GM12878 (cell line): ENCODE measurements at regions not wholly inside any gene's neighbourhood (a gene's known extent, or its start where the extent isn't known, plus 50 kb on each side); places are given as distances from the start of the nearest gene placed in this dataset.

Experiments used
- ATAC-seq: fragments of 200-7000 bp; cut with Tn5 transposase; 3 replicates; pipeline ENCODE4 v1.9.1; 2020; ENCODE audit warnings: mild to moderate bottlenecking, moderate library complexity
- BruUV-seq: library from RNA; stranded (reverse); fragments of 400-500 nt; replicated peaks from 2 replicates; lab custom pipeline; 2021; lab: Mats Ljungman, UMichigan
- CTCF ChIA-PET: fragments of 300-600 bp; sonication (Branson Sonifier 250); formaldehyde crosslinking; extraction: SDS; loops from one replicate; lab custom pipeline; 2021; ENCODE audit warnings: inconsistent platforms; lab: Yijun Ruan, JAX
- POLR2A ChIA-PET: fragments of 350-600 bp; formaldehyde crosslinking; extraction: SDS; loops from one replicate; lab custom pipeline; 2021; ENCODE audit warnings: inconsistent platforms; lab: Charles Lee
- RAD21 ChIA-PET: fragments of 300-600 bp; sonication (Branson Sonifier 250); formaldehyde crosslinking; loops from one replicate; lab custom pipeline; 2023; ENCODE audit warnings: antibody characterized with exemption; ENCODE audit not compliant: unreplicated experiment; lab: Charles Lee
- SMC1A ChIA-PET: fragments of 300-600 bp; sonication (Branson Sonifier 250); formaldehyde crosslinking; loops from one replicate; lab custom pipeline; 2023; ENCODE audit not compliant: unreplicated experiment, uncharacterized antibody; lab: Charles Lee
- DNase-seq: peaks from one replicate; pipeline ENCODE4 v3.0.0-alpha.2; 2011; ENCODE audit warnings: low read depth, low spot score
- FAIRE-seq: peaks from 3 replicates; lab custom pipeline; 2011; peaks lifted over from hg19 to GRCh38; lab: Jason Lieb, UNC
- H2AFZ ChIP-seq: 2 replicates; pipeline ENCODE4 v1.6.0; 2011; ENCODE audit warnings: low read depth, low read length, control low read depth; ENCODE audit not compliant: control insufficient read depth
- H3K27ac ChIP-seq: 2 replicates; pipeline ENCODE4 v1.5.1; 2011; ENCODE audit warnings: control low read depth; ENCODE audit not compliant: control insufficient read depth, insufficient read depth
- H3K27me3 ChIP-seq, 2 experiments: replicated peaks in 1 of 2; 2 replicates each; pipeline versions ENCODE4 v1.6.0 to v1.6.1; 2011; ENCODE audit warnings: low read length in 1 of 2; ENCODE audit not compliant: control insufficient read depth in 2 of 2, insufficient read depth in 2 of 2
- H3K36me3 ChIP-seq, 2 experiments: 2 replicates each; pipeline ENCODE4 v1.5.1; 2011; ENCODE audit warnings: low read length in 1 of 2; ENCODE audit not compliant: control insufficient read depth in 2 of 2, insufficient read depth in 2 of 2
- H3K4me1 ChIP-seq: 2 replicates; pipeline ENCODE4 v1.6.1; 2011; ENCODE audit warnings: mild to moderate bottlenecking, low read length, moderate library complexity, mixed read lengths; ENCODE audit not compliant: control insufficient read depth, insufficient read depth
- H3K4me2 ChIP-seq: 2 replicates; pipeline ENCODE4 v1.6.0; 2011; ENCODE audit warnings: control low read depth; ENCODE audit not compliant: control insufficient read depth, insufficient read depth
- H3K4me3 ChIP-seq: fragments of 200-600 bp; sonication (generic); 2 replicates; pipeline ENCODE4 v1.5.1; 2016
- H3K79me2 ChIP-seq: 2 replicates; pipeline ENCODE4 v1.6.0; 2011; ENCODE audit warnings: low read length; ENCODE audit not compliant: control insufficient read depth, insufficient read depth
- H3K9ac ChIP-seq: 2 replicates; pipeline ENCODE4 v1.8.0; 2011; ENCODE audit warnings: low read length, control low read depth, mixed read lengths; ENCODE audit not compliant: control insufficient read depth, insufficient read depth
- H3K9me3 ChIP-seq: replicated peaks from 3 replicates; pipeline ENCODE4 v1.5.1; 2011; ENCODE audit warnings: mild to moderate bottlenecking, low read length; ENCODE audit not compliant: control insufficient read depth, insufficient read depth
- H4K20me1 ChIP-seq: 2 replicates; pipeline ENCODE4 v1.6.0; 2011; ENCODE audit not compliant: control insufficient read depth, insufficient read depth
- BMI1 ChIP-seq: fragments of 450-650 bp; IDR thresholded peaks from 2 replicates; pipeline ENCODE4 v1.6.1; 2016; ENCODE audit warnings: mild to moderate bottlenecking, moderate library complexity, borderline replicate concordance
- CBX3 ChIP-seq: fragments of 200-600 bp; sonication (generic); IDR thresholded peaks from 2 replicates; pipeline ENCODE4 v1.6.1; 2016; ENCODE audit warnings: low read depth, borderline replicate concordance
- IKZF2 ChIP-seq, 2 experiments: fragments of 450-650 bp; IDR thresholded peaks; 2 replicates each; pipeline ENCODE4 v1.6.1; 2017; ENCODE audit warnings: mild to moderate bottlenecking in 2 of 2, moderate library complexity in 2 of 2
- JUND ChIP-seq: IDR thresholded peaks from 2 replicates; pipeline ENCODE4 v1.6.1; 2012; ENCODE audit warnings: low read depth, mild to moderate bottlenecking, low read length, improper control_type of control experiment, moderate library complexity
- PAX5 ChIP-seq: IDR thresholded peaks from 2 replicates; pipeline ENCODE4 v1.6.1; 2011; ENCODE audit warnings: low read depth, low read length, borderline replicate concordance
- ZBTB4 ChIP-seq: fragments of 450-650 bp; formaldehyde crosslinking; IDR thresholded peaks from 2 replicates; pipeline ENCODE4 v1.4.0; 2022; ENCODE audit warnings: mild to moderate bottlenecking, moderate library complexity
- WGBS: methylation state at CpG from one replicate; pipeline ENCODE4 v1.1.6; 2016; ENCODE audit warnings: low lambda C conversion rate; ENCODE audit not compliant: insufficient replicate concordance, insufficient coverage; ENCODE audit errors: missing lambda C conversion rate; 5-methylcytosine and 5-hydroxymethylcytosine counted together
- in situ Hi-C: fragments of 300-500 bp; cut with MboI; formaldehyde crosslinking; loops from 9 replicates; pipeline ENCODE4 v1.14.3; 2018; ENCODE audit warnings: mixed read lengths
- intact Hi-C: fragments of 100-400 bp; cut with micrococcal nuclease; formaldehyde crosslinking; loops from one replicate; pipeline ENCODE4 v1.14.2; 2022; ENCODE audit not compliant: unreplicated experiment

GRCh38 chr3:87987952-87988351 lies 70.9 kb downstream of the CGGBP1 start:
- Histone ChIP-seq H4K20me1 (no peaks in the 10 kb centered on the region), H3K27me3 (no peaks in the 10 kb centered on the region), H3K27ac (no peak overlapping the region), H3K79me2 (no peaks in the 10 kb centered on the region), H3K4me3 (no peak overlapping the region), H3K4me2 (no peak overlapping the region), H3K9me3 (no peaks in the 10 kb centered on the region), H2AFZ (no peak overlapping the region), H3K4me1 (no peaks in the 10 kb centered on the region), H3K9ac (no peak overlapping the region), H3K36me3 (no peaks in the 10 kb centered on the region)
- FAIRE-seq = no peak
- ATAC-seq = no peak
- no TSS peak for BruUV-seq
- DNase-seq = no peak
- ChIA-PET CTCF (interaction anchor here (1.1 to 2.1 kb wide), 2 partner anchors 11 to 15 kb away, joined by 3 to 8 read pairs; no protein-coding TSS in a partner anchor), POLR2A (interaction anchor here (0.6 kb wide), 1 partner anchor 84 kb away, joined by 3 read pairs; no protein-coding TSS in a partner anchor), SMC1A (no interaction called here), RAD21 (no interaction called here)
- TF ChIP-seq ZBTB4 (no peak), PAX5 (no peak), BMI1 (no peak), CBX3 (no peak), JUND (no peak), IKZF2 (IDR thresholded peaks at IDR 0.05) (no peak)
- WGBS = 6% methylated on average over 2 of the region's 2 CpGs
- in situ Hi-C loops (no loop called here), intact Hi-C loops (no loop called here)
